ENCODE measurements at regions not wholly inside any gene's neighbourhood (a gene's known extent, or its start where the extent isn't known, plus 50 kb on each side); places are given as distances from the start of the nearest gene placed in this dataset.

- TF ChIP-seq BHLHE40 (IDR thresholded peaks at IDR 0.05; ENCODE audit: borderline replicate concordance) = no peak
- TF ChIP-seq L3MBTL2 (conservative IDR thresholded peaks at IDR 0.05) = no peak
- no peak for TF ChIP-seq HDGF (IDR thresholded peaks at IDR 0.05; ENCODE audit: borderline replicate concordance)
- no peak for TF ChIP-seq NFRKB (IDR thresholded peaks at IDR 0.05)
- TF ChIP-seq ZNF384 (IDR thresholded peaks at IDR 0.05) = no peak
- no peak for TF ChIP-seq FOXK2 (IDR thresholded peaks at IDR 0.05)
- no peak for TF ChIP-seq ELF4 (IDR thresholded peaks at IDR 0.05)
- no peak for TF ChIP-seq SP1 (IDR thresholded peaks at IDR 0.05)
- TF ChIP-seq LEF1 (IDR thresholded peaks at IDR 0.05; ENCODE audit: borderline replicate concordance) = no peak
- TF ChIP-seq, protein P1, sequence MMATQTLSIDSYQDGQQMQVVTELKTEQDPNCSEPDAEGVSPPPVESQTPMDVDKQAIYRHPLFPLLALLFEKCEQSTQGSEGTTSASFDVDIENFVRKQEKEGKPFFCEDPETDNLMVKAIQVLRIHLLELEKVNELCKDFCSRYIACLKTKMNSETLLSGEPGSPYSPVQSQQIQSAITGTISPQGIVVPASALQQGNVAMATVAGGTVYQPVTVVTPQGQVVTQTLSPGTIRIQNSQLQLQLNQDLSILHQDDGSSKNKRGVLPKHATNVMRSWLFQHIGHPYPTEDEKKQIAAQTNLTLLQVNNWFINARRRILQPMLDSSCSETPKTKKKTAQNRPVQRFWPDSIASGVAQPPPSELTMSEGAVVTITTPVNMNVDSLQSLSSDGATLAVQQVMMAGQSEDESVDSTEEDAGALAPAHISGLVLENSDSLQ (IDR thresholded peaks at IDR 0.05) = no peak
- no peak for TF ChIP-seq TARDBP (IDR thresholded peaks at IDR 0.05)
- TF ChIP-seq ARNT (IDR thresholded peaks at IDR 0.05) = no peak
Observed at GRCh38 chr6:168741305-168741704, 300.3 kb downstream of the SMOC2 start.
